ENCODE measurements at regions not wholly inside any gene's neighbourhood (a gene's known extent, or its start where the extent isn't known, plus 50 kb on each side); places are given as distances from the start of the nearest gene placed in this dataset.
"Not testable (repeated sequence)": the region's sequence is repeated elsewhere in the genome, so short reads cannot be mapped to it uniquely, and the experiment has no call there.

DNA sequence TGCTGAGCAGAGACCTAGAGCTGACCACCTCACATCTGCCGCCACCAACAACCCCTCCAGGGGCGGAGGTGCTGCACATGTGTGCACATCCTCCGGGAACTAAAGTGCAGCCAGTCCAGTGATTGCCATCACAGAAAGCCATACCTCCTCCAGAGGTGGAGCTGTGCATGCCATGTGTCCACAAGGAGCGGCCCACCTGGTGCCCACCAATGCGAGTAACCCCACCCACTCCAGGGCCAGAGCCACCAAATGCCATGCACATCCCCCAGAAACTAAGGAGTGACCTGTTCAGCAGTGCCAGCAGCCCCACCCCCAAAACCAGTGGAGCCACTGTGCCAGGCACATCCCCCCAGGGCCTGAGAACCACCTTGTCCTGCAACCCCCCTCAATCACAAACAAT, 557.9 kb downstream of the UQCRFS1 start:
- no peak for DNase-seq

- no peak for DNase-seq
These were observed 560.2 kb downstream of the UQCRFS1 start for GRCh38 chr19:28652765-28653164.

GRCh38 chr19:28646629-28647028, 566.3 kb downstream of the UQCRFS1 start:
- no peak for DNase-seq

- no peak for DNase-seq
These were observed 568.7 kb downstream of the UQCRFS1 start for GRCh38 chr19:28644169-28644775.

DNA sequence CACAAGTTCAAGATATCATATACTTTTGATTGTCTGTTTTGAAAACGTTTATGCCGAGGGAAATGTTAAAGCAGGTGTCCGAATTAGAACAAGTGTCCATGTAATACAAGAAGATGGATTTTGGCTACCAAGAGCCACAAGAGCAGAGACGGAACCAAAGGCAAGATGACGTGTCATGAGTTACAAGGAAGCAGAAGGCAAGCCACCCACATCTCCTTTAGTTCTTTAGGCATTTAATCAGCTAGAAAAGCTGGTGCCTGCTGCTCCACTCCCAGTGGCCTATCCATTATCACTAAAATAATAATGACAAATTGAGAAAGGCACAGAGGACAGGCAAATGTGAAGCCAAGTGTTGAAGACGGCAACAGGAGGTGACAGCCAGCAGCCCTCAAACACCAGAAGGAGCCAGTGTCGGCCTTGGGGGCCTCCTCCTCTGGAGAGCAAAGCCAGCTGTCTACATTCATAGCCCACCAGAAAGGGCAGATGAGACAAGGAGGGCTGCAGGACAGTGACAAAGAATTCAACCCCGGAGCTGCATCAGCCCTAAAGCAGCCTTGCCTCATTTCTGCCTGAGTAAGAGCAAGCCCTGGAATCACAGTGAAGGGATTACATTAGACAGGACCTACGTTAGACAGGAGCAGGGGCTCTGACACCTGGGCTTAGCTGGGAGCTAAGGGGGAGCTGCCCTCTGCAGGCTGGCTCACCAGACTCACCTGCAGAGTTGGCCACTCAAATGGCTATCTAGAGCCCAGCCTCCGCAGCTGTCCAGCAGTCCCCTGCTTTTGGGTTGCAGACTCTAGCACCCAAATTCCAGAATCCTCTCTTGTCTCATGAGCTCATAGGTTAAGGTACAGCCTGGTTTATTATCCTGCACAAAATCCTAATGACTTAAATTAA, 569.9 kb downstream of the UQCRFS1 start:
- no peak for DNase-seq

- DNase-seq = no peak
These were observed 571.6 kb downstream of the UQCRFS1 start for GRCh38 chr19:28641395-28641794.

GRCh38 chr19:28640506-28640905, 572.4 kb downstream of the UQCRFS1 start:
- DNase-seq = no peak

DNA sequence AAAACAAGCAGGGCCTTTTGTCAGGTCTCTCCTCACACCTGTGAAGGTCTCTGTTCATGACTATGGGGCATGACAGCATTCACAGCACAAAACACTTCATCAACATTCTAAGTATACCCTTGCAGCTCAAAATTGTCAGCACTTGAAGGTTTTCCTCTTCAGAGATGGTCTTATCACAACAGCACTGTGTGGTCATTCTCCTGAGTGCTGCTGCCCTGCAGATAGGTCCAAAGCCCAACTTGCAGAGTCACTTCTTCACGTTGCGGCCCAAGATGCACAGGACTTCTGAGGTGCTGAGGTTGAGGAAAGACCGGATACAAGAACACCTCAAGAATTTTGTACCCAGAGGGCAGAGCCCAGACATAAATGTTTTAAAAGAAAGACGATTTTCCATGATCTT, 574.5 kb downstream of the UQCRFS1 start:
- DNase-seq = no peak

DNA sequence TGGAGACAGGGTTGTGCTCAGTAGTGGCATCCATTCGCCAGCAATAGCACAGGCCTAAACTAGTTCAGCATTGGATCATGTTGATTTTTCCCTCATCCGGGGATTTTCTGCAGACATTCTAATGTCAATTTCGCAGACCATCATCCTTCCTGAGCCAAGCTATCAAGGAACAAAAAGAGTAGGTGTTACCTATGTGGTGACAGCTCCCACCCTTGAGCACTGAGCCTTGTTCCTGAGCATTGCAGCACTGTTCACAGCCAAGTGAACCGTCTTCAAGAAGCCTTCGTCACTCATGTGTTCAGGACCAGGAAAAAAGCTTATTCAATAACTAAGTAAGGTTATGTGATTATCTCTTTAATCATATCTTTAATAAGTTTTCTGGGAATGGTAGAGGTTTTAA, 576.2 kb downstream of the UQCRFS1 start:
- no peak for DNase-seq

DNA sequence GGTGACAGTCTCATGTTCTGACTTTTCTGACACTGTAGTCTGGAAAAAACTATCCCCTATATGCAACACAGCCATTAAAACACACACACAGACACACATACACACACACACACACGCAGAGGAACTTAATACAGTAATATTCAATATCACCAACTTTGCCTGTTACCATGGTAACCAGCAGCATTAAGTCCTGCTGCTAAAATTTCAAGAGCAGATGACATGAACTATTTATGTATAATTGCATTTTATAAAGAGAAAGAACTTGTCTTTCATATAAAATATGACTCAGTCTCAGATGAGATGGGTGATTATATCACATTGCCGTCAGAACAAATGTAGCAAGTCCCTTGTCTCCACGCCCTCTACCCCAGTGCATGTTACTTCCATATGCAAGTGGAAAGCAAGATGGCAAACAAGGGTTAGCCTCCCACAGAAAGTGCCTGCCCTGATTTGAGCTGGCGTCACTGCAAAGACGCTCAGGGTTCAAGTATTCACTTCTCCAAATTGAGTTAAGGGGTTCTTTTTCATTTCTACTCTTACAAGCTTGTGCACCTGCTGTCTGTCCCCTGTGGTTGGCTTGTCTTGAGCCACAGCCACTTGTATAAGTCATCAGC, 576.8 kb downstream of the UQCRFS1 start:
- no peak for DNase-seq

DNA sequence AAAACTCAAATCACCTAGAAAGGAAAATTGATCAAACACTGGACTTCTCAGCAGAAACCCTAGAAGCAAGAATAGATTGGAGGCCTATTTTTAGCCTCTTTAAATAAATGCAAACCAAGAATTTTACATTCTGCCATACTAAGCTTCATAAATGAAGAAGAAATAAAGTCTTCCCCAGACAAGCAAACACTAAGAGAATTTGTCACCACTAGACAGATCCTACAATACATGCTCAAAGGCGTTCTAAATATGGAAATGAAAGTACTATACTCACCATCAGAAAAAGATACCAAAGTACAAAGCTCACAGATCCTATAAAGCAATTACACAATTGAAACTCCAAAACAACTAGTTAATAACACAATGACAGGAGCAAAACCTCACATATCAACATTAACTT, 578.1 kb downstream of the UQCRFS1 start:
- DNase-seq = no peak

GRCh38 chr19:28634019-28634328, 579.0 kb downstream of the UQCRFS1 start:
- no peak for DNase-seq

GRCh38 chr19:28633319-28634018, 579.5 kb downstream of the UQCRFS1 start:
- no peak for DNase-seq

DNA sequence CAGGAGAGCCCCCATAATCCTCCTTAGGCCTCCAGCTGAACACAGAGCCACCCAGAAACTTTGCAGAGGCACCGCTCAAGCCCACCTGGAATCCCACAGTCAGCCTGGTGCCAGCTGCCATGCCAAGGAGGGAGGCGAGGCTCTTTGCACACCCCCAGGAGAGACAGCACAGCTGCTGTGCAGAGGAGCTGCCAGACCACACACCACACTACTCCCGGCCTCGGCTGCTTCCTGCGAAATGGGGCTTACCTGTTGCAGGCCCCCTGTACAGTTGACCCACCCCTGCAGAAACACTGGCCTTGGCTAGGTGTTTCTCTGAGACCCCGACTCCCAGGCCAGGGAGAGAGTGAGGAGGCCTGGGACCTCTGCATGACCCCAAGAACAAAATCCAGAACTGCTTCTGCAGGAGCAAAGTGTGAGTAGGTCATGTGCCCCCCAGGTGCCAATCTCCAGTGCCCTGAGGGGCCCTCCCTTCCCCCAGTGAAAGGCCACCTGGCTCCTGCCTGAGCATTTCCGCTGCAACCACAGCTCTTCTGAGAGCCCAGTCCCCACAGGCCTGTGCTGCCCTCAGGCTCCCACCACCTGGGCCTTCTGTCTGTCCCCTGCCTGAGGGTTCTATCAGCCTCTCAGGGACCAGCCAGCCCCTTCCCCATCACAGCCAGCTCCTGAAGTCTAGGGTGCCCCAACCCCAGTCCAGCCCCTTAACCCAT, 580.4 kb downstream of the UQCRFS1 start:
- DNase-seq = no peak

DNA sequence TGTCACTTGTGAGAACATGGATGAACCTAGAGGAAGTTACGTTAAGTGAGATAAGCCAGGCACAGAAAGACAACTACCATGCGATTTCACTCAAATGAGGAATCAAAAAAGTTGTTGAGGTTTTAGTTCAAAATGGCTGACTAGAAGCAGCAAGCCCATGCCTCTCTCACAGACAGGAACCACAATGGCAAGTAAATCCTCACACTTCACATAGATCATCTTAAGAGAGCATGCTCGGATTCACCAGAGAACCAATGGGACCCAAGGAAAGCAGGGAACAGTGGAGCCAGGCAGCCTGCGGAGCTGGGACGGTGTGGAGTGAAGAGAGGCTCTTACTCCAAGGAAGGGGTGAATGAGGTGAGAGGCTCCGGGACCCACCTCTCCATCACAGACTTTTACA, 581.0 kb downstream of the UQCRFS1 start:
- no peak for DNase-seq

DNA sequence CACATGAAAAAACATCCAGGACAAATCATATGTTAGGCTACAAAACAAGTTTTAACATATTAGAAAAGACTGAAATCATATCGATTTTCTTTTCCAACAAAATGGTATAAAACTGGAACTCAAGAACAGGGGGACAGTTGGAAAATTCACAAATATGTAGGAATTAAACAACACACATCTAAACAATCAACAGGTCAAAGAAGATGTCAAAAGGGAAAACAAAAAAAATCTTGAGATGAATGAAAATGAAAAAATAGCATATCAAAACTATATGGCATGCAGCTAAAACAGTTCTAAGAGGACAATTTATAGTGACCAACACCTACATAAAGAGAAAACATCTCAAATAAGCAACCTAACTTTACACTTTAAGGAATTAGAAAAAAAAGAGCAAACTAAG, 585.3 kb downstream of the UQCRFS1 start:
- DNase-seq = no peak

- not testable (repeated sequence) for DNase-seq
These were observed 586.5 kb downstream of the UQCRFS1 start for GRCh38 chr19:28626407-28626806.

DNA sequence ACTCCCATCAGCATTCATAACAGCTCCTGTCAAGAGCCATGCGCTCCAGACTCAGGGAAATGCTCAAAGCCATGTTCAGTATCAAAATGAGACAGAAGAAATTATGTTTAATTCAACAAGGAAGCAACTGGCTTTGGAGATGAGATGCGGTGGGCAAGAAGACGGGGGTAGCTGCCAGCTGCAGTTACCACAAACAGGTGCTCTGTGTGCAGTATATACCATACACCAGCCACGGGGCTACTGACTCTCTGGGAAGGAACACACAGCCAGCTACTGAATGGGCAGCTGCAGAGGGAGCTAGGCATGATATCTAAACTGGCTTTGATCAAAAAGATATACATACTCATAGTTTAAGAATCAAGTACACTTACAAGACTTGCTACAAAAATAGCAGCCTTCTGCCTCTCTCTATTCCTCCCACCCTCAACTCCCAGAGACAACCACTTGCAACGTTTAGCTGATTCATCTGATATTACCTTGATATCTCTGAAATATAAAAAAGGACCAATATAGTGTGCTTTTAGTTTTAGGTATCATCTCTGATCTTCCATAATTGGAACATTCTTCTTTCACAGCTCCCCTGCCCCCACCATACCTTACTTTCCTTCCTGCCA, 593.0 kb downstream of the UQCRFS1 start:
- DNase-seq = no peak

DNA sequence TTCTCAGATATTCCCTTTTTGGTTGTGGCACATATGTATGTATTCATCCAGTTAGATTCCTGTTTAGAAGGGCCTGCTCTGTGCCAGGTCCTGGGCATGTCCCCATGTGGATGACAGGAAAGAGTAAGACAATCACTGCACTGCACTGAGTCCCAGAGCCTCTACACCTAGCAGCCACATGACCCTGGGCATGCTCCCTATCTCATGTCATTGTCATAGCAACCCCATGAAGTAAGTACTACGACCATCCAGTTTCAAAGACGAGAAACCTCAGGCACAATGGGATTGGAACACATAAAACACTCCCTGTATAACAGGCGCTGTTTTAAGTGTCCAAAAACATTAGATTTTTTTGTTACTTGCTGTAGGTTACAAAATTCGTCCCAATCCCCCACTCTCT, 594.4 kb downstream of the UQCRFS1 start:
- DNase-seq = no peak

- no peak for DNase-seq
These were observed 597.0 kb downstream of the UQCRFS1 start for GRCh38 chr19:28615966-28616365.

- no peak for DNase-seq
These were observed 597.4 kb downstream of the UQCRFS1 start for GRCh38 chr19:28615546-28615916.
